DMS79 treated with DMSO at 0.1 percent for 48 hours (cell line): ENCODE measurements at regions not wholly inside any gene's neighbourhood (a gene's known extent, or its start where the extent isn't known, plus 50 kb on each side); places are given as distances from the start of the nearest gene placed in this dataset.

Experiments used
- DNase-seq: peaks from one replicate; lab custom pipeline; 2025; lab: John Stamatoyannopoulos, UW

DNA sequence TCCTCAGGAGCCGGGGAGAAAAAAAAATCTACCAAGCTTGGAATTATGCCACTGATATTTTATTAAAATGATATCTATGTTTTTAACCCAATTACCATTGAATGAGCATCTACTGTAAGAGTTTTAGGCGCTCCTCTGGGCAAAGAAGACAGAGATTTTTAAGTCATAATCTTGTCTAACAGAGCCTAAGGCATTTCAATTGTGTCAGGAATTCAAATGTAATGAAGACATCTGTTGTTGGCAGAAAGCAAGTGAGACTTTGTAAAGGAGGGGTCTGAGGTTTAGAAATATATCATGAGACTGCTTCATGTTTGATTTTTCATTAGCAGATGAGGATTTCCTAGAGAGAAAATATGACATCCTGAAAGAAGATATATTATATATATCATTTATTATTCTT, 1158.1 kb downstream of the FSTL5 start:
- DNase-seq, result no peak

DNA sequence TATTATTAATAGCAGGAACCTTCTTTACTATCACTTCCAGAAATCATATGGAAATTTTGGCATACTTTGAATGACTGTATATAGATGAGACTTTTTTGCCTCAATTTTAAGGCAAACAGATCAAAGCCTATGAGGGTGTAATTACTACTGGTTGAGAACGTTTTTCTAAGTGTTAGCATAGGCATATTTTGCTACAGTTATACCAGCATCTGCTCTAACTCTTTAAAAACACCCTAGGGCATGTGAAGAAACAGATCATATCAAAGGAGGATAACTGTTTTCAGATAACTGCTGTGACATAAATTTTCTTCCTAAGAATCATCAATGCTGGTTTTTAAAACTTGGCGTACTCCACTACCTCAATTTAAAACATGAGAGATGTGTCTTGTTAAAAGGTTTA, 1155.3 kb downstream of the FSTL5 start:
- no peak for DNase-seq

DNA sequence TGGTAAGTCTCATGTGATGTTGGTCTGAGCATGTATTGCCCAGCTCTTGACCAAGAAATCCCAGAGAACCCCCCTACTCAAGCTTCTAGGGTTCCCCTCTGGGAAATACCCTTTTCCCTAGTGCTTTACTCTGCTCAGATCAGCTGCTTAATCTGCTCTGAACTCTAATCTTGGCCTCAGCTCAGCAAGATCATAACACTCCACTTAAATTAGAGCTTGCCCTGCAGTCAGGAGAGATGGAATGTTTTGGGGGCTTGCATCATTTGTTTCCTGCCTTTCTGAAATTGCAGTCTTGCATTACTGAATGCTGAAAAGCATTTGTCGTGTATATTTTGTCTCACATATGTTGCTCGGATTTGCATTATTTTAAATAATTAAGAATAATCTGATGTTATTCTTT, 1153.6 kb downstream of the FSTL5 start:
- DNase-seq, result no peak
